ENCODE measurements at regions not wholly inside any gene's neighbourhood (a gene's known extent, or its start where the extent isn't known, plus 50 kb on each side); places are given as distances from the start of the nearest gene placed in this dataset.

GRCh38 chr5:73253047-73253660 is 80.2 kb downstream of the TMEM174 start:
- Mint-ChIP-seq H3K27ac (ENCODE audit: unreplicated experiment) (no peak overlapping the region), H3K27me3 (ENCODE audit: unreplicated experiment) (peaks cover 2% of the 10 kb centered on the region), H3K36me3 (ENCODE audit: low read depth, unreplicated experiment) (no peaks in the 10 kb centered on the region), H3K9me3 (ENCODE audit: unreplicated experiment) (no peaks in the 10 kb centered on the region), H3K4me3 (ENCODE audit: unreplicated experiment) (no peak overlapping the region), H3K4me1 (ENCODE audit: unreplicated experiment) (no peaks in the 10 kb centered on the region)
- DNase-seq (ENCODE audit: low spot score), result no peak
- no peak for TF ChIP-seq CTCF (IDR thresholded peaks at IDR 0.05; ENCODE audit: unreplicated experiment)

- Mint-ChIP-seq H3K27ac (ENCODE audit: unreplicated experiment) (no peak overlapping the region), H3K9me3 (ENCODE audit: unreplicated experiment) (no peaks in the 10 kb centered on the region), H3K27me3 (ENCODE audit: unreplicated experiment) (peaks cover 2% of the 10 kb centered on the region), H3K4me3 (ENCODE audit: unreplicated experiment) (no peak overlapping the region), H3K36me3 (ENCODE audit: low read depth, unreplicated experiment) (no peaks in the 10 kb centered on the region), H3K4me1 (ENCODE audit: unreplicated experiment) (peaks cover 6% of the 10 kb centered on the region)
- TF ChIP-seq CTCF (IDR thresholded peaks at IDR 0.05; ENCODE audit: unreplicated experiment), result no peak
- no peak for DNase-seq (ENCODE audit: low spot score)
These were observed 77.7 kb downstream of the TMEM174 start for GRCh38 chr5:73250645-73251044.

GRCh38 chr5:73242735-73243134 is 69.7 kb downstream of the TMEM174 start:
- Mint-ChIP-seq H3K27me3 (ENCODE audit: unreplicated experiment) (no peaks in the 10 kb centered on the region), H3K4me3 (ENCODE audit: unreplicated experiment) (no peak overlapping the region), H3K36me3 (ENCODE audit: low read depth, unreplicated experiment) (no peaks in the 10 kb centered on the region), H3K27ac (ENCODE audit: unreplicated experiment) (no peak overlapping the region), H3K4me1 (ENCODE audit: unreplicated experiment) (peaks cover 6% of the 10 kb centered on the region), H3K9me3 (ENCODE audit: unreplicated experiment) (no peaks in the 10 kb centered on the region)
- no peak for DNase-seq (ENCODE audit: low spot score)
- no peak for TF ChIP-seq CTCF (IDR thresholded peaks at IDR 0.05; ENCODE audit: unreplicated experiment)

GRCh38 chr5:73238873-73239272 is 65.9 kb downstream of the TMEM174 start:
- Mint-ChIP-seq H3K27me3 (ENCODE audit: unreplicated experiment) (peaks cover 2% of the 10 kb centered on the region), H3K4me1 (ENCODE audit: unreplicated experiment) (no peaks in the 10 kb centered on the region), H3K4me3 (ENCODE audit: unreplicated experiment) (no peak overlapping the region), H3K27ac (ENCODE audit: unreplicated experiment) (no peak overlapping the region), H3K36me3 (ENCODE audit: low read depth, unreplicated experiment) (no peaks in the 10 kb centered on the region), H3K9me3 (ENCODE audit: unreplicated experiment) (no peaks in the 10 kb centered on the region)
- DNase-seq (ENCODE audit: low spot score), result no peak
- TF ChIP-seq CTCF (IDR thresholded peaks at IDR 0.05; ENCODE audit: unreplicated experiment), result no peak

GRCh38 chr5:73236541-73237128 is 63.6 kb downstream of the TMEM174 start:
- H3K27ac Mint-ChIP-seq (ENCODE audit: unreplicated experiment), result no peak overlapping the region
- peaks cover 12% of the 10 kb centered on the region for H3K27me3 Mint-ChIP-seq (ENCODE audit: unreplicated experiment)
- H3K36me3 Mint-ChIP-seq (ENCODE audit: low read depth, unreplicated experiment), result no peaks in the 10 kb centered on the region

More at GRCh38 chr5:73236541-73237128, 63.6 kb downstream of the TMEM174 start:
- Mint-ChIP-seq H3K9me3 (ENCODE audit: unreplicated experiment) (no peaks in the 10 kb centered on the region), H3K4me3 (ENCODE audit: unreplicated experiment) (no peak overlapping the region), H3K4me1 (ENCODE audit: unreplicated experiment) (peaks cover 8% of the 10 kb centered on the region)
- no peak for DNase-seq (ENCODE audit: low spot score)
- TF ChIP-seq CTCF (IDR thresholded peaks at IDR 0.05; ENCODE audit: unreplicated experiment), result no peak

All from endothelial cell (in vitro differentiated cells).